Mucosa of descending colon (tissue), 3 donors: ENCODE measurements at regions not wholly inside any gene's neighbourhood (a gene's known extent, or its start where the extent isn't known, plus 50 kb on each side); places are given as distances from the start of the nearest gene placed in this dataset.

Experiments used
- ATAC-seq: fragments of 200-7000 bp; cut with Tn5 transposase; one replicate; pipeline ENCODE4 v1.9.1; 2020; ENCODE audit warnings: mild to moderate bottlenecking, moderate library complexity
- DNase-seq, 3 donors: peaks; one replicate each; pipeline ENCODE4 v3.0.0-alpha.2; 2020
- H3K36me3 ChIP-seq: fragments of 200-600 bp; one replicate; pipeline ENCODE4 v1.8.0; 2021; ENCODE audit warnings: low read depth, mild to moderate bottlenecking
- H3K4me1 ChIP-seq: fragments of 200-600 bp; one replicate; pipeline ENCODE4 v1.8.0; 2021; ENCODE audit warnings: low read depth, mild to moderate bottlenecking
- H3K4me3 ChIP-seq: fragments of 200-600 bp; one replicate; pipeline ENCODE4 v1.8.0; 2021; ENCODE audit warnings: mild to moderate bottlenecking
- H3K9me3 ChIP-seq: fragments of 200-600 bp; one replicate; pipeline ENCODE4 v1.8.0; 2021; ENCODE audit warnings: mild to moderate bottlenecking
- CTCF ChIP-seq: fragments of 200-600 bp; IDR thresholded peaks from one replicate; pipeline ENCODE4 v1.8.0; 2022; ENCODE audit warnings: antibody characterized with exemption, mild to moderate bottlenecking
- intact Hi-C, 2 donors: fragments of 100-400 bp; cut with DNase I in 1 of 2; cut with micrococcal nuclease in 1 of 2; formaldehyde crosslinking; loops; one replicate each; pipeline versions ENCODE4 v1.11.0 to v1.11.1; 2022; cut with DNase I, micrococcal nuclease
- donor health status: DM: no; HTN: no; CAD: no; lungs with moderate emphysema.
- donor health status: DM: no; HTN: no; CAD: no.
- donor health status: DM: no; HTN: yes; CAD: no.

- Histone ChIP-seq H3K4me1 (no peaks in the 10 kb centered on the region), H3K9me3 (no peaks in the 10 kb centered on the region), H3K4me3 (no peak overlapping the region), H3K36me3 (no peaks in the 10 kb centered on the region)
- TF ChIP-seq CTCF: no peak
- DNase-seq (no peak), ATAC-seq (no peak)
- intact Hi-C loops: no loop called here
Measured at GRCh38 chrX:10390187-10390586, 230.2 kb downstream of the MID1 start.

GRCh38 chrX:10393241-10393640 lies 227.1 kb downstream of the MID1 start:
- no peaks in the 10 kb centered on the region for H3K4me1 ChIP-seq
- H3K9me3 ChIP-seq: no peaks in the 10 kb centered on the region
- ATAC-seq (no peak), DNase-seq (no peak)
- H3K36me3 ChIP-seq: no peaks in the 10 kb centered on the region
- no peak for TF ChIP-seq CTCF
- no peak overlapping the region for H3K4me3 ChIP-seq
- intact Hi-C loops: no loop called here

GRCh38 chrX:10393899-10394298 lies 226.5 kb downstream of the MID1 start:
- Histone ChIP-seq H3K9me3 (no peaks in the 10 kb centered on the region), H3K4me1 (no peaks in the 10 kb centered on the region), H3K36me3 (no peaks in the 10 kb centered on the region), H3K4me3 (no peak overlapping the region)
- DNase-seq (no peak), ATAC-seq (no peak)
- intact Hi-C loops: no loop called here
- TF ChIP-seq CTCF: no peak

- intact Hi-C loops: no loop called here
- DNase-seq: no peak
- Histone ChIP-seq H3K4me1 (no peaks in the 10 kb centered on the region), H3K4me3 (no peak overlapping the region), H3K36me3 (no peaks in the 10 kb centered on the region), H3K9me3 (no peaks in the 10 kb centered on the region)
- no peak for TF ChIP-seq CTCF
- no peak for ATAC-seq
Measured at GRCh38 chrX:10395179-10395578, 225.2 kb downstream of the MID1 start.
